Fibroblast of pulmonary artery (primary cell): ENCODE measurements at regions not wholly inside any gene's neighbourhood (a gene's known extent, or its start where the extent isn't known, plus 50 kb on each side); places are given as distances from the start of the nearest gene placed in this dataset.
A peak's percentile ranks its signal among the peaks of the same experiment; 100 is the strongest.

Experiments
- DNase-seq: peaks from one replicate; pipeline ENCODE4 v3.0.0-alpha.2; 2010; ENCODE audit warnings: low read depth
- H3K4me3 ChIP-seq: replicated peaks from 2 replicates; pipeline ENCODE4 v1.5.1; 2011; ENCODE audit warnings: low read depth, mild to moderate bottlenecking, control low read depth, low read length, moderate library complexity
- CTCF ChIP-seq: IDR thresholded peaks from 2 replicates; pipeline ENCODE4 v1.5.1; 2011; ENCODE audit warnings: mild to moderate bottlenecking, control low read depth, low read length, inconsistent platforms; ENCODE audit errors: missing control alignments

- no peak overlapping the region for H3K4me3 ChIP-seq
- TF ChIP-seq CTCF, result no peak
- DNase-seq, result no peak
Observed at GRCh38 chr1:222927031-222927430, 112.2 kb downstream of the DISP1 start.

GRCh38 chr1:222928212-222928611, 113.4 kb downstream of the DISP1 start:
- no peak overlapping the region for H3K4me3 ChIP-seq
- peak; percentile 6 for TF ChIP-seq CTCF
- DNase-seq, result peak; percentile 58

- no peak for DNase-seq
- no peak for TF ChIP-seq CTCF
- no peak overlapping the region for H3K4me3 ChIP-seq
Observed at GRCh38 chr1:222930070-222930469, 115.2 kb downstream of the DISP1 start.

DNA sequence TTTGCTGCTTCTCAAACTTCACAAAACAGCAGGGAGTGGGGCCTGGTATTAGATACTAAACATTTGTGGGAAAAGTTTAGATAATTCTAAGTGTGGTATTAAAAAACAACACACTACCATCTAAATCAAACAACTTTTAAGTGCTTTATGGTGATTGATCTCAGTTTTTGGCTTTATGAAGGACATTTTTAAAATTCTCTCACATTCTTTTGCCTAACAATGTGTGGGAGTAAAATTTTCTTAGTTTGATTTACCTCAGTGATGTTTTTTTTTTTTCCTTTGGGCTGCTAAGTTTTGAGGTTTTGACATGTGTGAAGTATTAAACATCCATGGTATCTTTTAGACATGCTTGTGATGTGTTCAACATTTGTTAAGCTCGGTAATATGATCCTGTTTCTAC, 116.2 kb downstream of the DISP1 start:
- H3K4me3 ChIP-seq, result no peak overlapping the region
- no peak for TF ChIP-seq CTCF
- peak; percentile 43 for DNase-seq

DNA sequence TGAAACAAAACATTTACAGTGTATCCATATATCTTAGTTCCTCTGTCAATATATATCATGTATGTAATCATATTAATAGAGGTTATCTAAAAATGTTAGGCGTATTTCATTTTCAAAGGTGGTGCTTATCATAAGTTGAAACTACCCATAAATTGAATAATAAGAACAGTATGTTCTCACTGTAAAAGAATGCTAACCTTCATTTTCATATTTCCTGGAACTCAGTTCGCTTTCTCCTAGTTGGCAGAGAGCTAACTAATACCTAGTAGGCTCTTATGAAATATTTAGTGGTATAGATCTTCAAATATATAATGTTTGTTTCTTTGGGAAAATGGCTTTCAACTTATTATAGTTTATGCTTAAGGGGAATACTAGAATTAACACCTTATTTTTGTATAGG, 118.4 kb downstream of the DISP1 start:
- no peak overlapping the region for H3K4me3 ChIP-seq
- DNase-seq, result no peak
- no peak for TF ChIP-seq CTCF

DNA sequence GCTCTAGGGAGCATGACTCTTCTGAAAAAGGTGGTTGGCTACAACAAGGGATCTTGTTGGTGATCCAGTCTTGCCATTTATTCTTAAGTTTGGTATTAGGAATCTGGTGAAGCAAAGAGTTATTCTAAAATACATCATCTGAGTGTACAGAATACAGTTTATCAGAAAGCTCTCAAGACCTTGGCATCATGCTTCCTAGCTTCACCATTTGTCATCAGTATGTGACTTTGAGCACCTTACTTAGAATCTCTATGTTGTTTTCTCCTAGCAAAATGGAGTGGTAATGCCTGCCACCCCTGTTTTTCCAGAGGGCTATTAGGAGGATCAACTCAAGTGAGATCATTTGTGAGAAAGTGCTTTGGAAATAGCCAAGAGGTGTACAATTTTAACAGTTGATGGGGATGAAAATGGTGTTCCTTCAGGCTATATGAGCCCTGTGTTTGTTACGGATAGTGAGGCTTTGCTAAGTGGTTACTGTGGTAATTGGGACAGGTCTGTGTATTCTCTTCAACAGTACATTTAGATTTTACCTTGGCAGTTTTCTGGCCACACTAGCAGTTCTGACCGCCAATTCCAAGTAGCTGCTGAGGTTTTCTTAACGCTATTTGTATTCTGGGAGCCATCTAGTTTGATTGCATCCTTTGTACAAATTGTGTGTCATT, 120.5 kb downstream of the DISP1 start:
- no peak overlapping the region for H3K4me3 ChIP-seq
- TF ChIP-seq CTCF, result no peak

GRCh38 chr1:222936042-222936441, 121.2 kb downstream of the DISP1 start:
- DNase-seq, result no peak
- TF ChIP-seq CTCF, result no peak

More for the DNA sequence above, 120.5 kb downstream of the DISP1 start:
- no peak for DNase-seq

More at GRCh38 chr1:222936042-222936441, 121.2 kb downstream of the DISP1 start:
- H3K4me3 ChIP-seq, result no peak overlapping the region
